ENCODE measurements at regions not wholly inside any gene's neighbourhood (a gene's known extent, or its start where the extent isn't known, plus 50 kb on each side); places are given as distances from the start of the nearest gene placed in this dataset.

GRCh38 chr18:3350021-3350420 is 88.1 kb downstream of the MYL12B start:
- no peaks in the 10 kb centered on the region for H3K9me3 Mint-ChIP-seq
- no peaks in the 10 kb centered on the region for H3K36me3 Mint-ChIP-seq (ENCODE audit: low read depth)
- no peak for DNase-seq
- intact Hi-C loops (cut with micrococcal nuclease): no loop called here
- no peak overlapping the region for H3K4me3 Mint-ChIP-seq
- H3K27ac Mint-ChIP-seq: no peak overlapping the region
- no peak for TF ChIP-seq CTCF (IDR thresholded peaks at IDR 0.05)
- no peak for ATAC-seq
- POLR2A ChIA-PET: no interaction called here
- H3K4me1 Mint-ChIP-seq (ENCODE audit: low read depth): peaks cover 1% of the 10 kb centered on the region
- H3K27me3 Mint-ChIP-seq: peaks cover 7% of the 10 kb centered on the region
- CTCF ChIA-PET: interaction anchor here (1.0 to 1.1 kb wide), 3 partner anchors 28 to 316 kb away, joined by 3 to 5 read pairs (median 4); no protein-coding TSS in a partner anchor

DNA sequence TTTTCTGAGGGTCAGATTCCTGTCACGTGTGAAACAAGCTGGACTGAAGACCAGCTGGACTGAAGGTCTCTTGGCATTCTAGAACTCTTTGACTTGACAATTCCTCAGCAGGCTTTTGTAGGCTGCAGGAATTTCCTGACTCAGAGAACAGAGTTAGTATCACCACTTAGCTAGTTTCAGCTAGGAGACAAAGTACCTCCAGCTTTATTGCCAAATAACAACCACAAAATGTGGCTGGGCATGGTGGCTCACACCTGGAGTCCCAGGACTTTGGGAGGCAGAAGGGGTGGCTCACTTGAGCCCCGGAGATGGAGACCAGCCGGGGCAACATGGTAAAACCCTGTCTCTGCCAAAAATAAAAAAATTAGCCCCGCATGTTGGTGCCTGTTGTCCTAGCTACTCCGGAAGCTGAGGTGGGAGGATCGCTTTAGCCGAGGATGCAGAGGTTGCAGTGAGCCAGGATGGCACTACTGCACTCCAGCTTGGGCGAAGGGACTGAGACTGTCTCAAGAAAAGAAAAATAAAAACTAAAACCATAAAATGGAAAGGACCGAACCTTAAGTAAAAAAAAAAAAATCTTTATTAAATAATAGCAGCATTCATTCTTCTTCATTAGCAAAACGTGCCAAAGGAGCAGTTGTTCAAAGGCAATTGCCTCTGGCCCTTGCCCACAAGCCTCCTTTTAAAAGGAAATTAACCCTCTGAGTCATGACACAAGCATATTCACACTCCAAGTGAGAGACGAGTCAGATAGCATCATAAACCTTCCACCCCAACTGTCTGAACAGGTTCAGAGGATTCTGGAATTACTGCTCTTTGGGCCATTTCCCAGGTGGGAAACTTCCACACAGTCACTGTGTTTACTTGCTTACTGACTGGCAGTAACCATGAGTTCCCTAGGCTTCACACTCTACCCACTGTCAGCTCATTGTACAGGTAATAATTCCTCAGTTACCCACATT is 88.9 kb downstream of the MYL12B start:
- H3K27ac Mint-ChIP-seq: no peak overlapping the region
- ChIA-PET CTCF (interaction anchor here (1.0 to 1.1 kb wide), 3 partner anchors 29 to 315 kb away, joined by 3 to 5 read pairs (median 4); no protein-coding TSS in a partner anchor), POLR2A (no interaction called here)
- H3K36me3 Mint-ChIP-seq (ENCODE audit: low read depth): no peaks in the 10 kb centered on the region
- TF ChIP-seq CTCF (IDR thresholded peaks at IDR 0.05): no peak
- ATAC-seq (no peak), DNase-seq (no peak)
- intact Hi-C loops (cut with micrococcal nuclease): no loop called here
- peaks cover 7% of the 10 kb centered on the region for H3K27me3 Mint-ChIP-seq
- H3K4me1 Mint-ChIP-seq (ENCODE audit: low read depth): peaks cover 3% of the 10 kb centered on the region
- no peak overlapping the region for H3K4me3 Mint-ChIP-seq
- no peaks in the 10 kb centered on the region for H3K9me3 Mint-ChIP-seq

DNA sequence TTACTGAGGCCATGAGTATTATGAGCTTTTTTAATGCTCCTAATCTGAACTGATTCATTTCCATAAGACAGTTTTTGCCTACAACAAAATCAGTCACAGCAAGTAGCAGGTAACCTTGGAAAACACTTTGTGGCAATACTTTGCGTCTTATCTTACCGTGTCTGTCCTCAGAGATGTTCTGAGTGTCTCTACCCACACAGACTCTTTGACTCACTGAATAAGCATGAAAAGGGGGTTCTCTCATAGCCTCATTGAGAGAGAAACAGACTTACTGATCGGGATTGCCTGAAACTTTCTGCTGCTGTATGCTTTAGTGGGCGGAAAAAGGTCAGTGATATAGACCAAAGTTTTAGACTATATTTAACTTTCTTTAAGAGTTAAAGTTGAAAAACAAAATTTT is 92.6 kb downstream of the MYL12B start:
- no peaks in the 10 kb centered on the region for H3K9me3 Mint-ChIP-seq
- DNase-seq: no peak
- ATAC-seq: peak; percentile 64
- ChIA-PET CTCF (interaction anchor here (0.7 to 1.0 kb wide), 2 partner anchors 32 to 312 kb away, joined by 3 read pairs; no protein-coding TSS in a partner anchor), POLR2A (no interaction called here)
- no peak for TF ChIP-seq CTCF (IDR thresholded peaks at IDR 0.05)
- intact Hi-C loops (cut with micrococcal nuclease): no loop called here
- H3K27me3 Mint-ChIP-seq: no peaks in the 10 kb centered on the region
- peaks cover 14% of the 10 kb centered on the region for H3K4me1 Mint-ChIP-seq (ENCODE audit: low read depth)
- H3K4me3 Mint-ChIP-seq: no peak overlapping the region
- no peak overlapping the region for H3K27ac Mint-ChIP-seq
- no peaks in the 10 kb centered on the region for H3K36me3 Mint-ChIP-seq (ENCODE audit: low read depth)

DNA sequence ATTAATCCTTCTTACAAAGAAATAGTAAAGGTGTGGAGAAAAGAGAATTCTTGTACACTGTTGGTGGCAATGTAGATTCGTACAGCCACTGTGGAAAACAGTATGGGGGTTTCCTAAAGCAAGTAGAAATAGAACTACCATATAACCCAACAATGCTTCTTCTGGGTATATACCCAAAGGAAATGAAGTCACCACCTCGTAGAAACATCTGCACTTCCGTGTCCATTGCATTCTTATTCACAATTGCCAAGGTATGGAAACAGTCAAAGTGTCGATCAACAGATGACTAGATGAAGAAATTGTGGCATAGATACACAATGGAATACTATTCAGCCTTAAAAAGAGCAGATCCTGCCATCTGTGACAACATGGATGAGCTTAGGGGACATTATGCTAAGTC is 93.4 kb upstream of the TGIF1 start:
- ATAC-seq: peak; percentile 74
- POLR2A ChIA-PET: no interaction called here
- CTCF ChIA-PET: interaction anchor here (1.3 to 1.4 kb wide), 2 partner anchors 17 to 34 kb away, joined by 3 read pairs; no protein-coding TSS in a partner anchor

More for the DNA sequence above, 93.4 kb upstream of the TGIF1 start:
- Mint-ChIP-seq H3K27me3 (no peaks in the 10 kb centered on the region), H3K4me3 (no peak overlapping the region), H3K27ac (no peak overlapping the region), H3K9me3 (no peaks in the 10 kb centered on the region), H3K4me1 (ENCODE audit: low read depth) (peaks cover 13% of the 10 kb centered on the region), H3K36me3 (ENCODE audit: low read depth) (no peaks in the 10 kb centered on the region)
- no peak for TF ChIP-seq CTCF (IDR thresholded peaks at IDR 0.05)
- intact Hi-C loops (cut with micrococcal nuclease): no loop called here
- DNase-seq: no peak

Measured in activated CD8-positive, alpha-beta T cell treated with anti-CD3 and anti-CD28 coated beads for 36 hours (primary cell).